ENCODE measurements at regions not wholly inside any gene's neighbourhood (a gene's known extent, or its start where the extent isn't known, plus 50 kb on each side); places are given as distances from the start of the nearest gene placed in this dataset.

DNA sequence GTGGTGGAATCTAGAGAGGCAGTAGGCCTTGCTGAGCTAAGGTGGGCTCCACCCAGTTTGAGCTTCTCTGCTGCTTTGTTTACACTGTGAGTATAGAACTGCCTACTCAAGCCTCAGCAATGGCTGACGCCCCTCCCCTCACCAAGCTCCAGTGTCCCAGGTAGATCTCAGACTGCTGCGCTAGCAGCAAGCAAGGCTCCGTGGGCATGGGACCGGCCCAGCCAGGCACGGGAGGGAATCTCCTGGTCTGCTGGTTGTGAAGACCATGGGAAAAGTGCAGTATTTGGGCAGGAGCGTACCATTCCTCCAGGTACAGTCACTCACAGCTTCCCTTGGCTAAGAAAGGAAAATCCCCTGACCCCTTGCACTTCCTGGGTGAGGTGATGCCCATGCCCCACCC lies 407.1 kb downstream of the ZPLD1 start:
- POLR2A ChIA-PET = no interaction called here
- CTCF ChIA-PET = no interaction called here
- BruUV-seq (replicated peaks) = no TSS peak
- RAD21 ChIA-PET (ENCODE audit: unreplicated experiment) = no interaction called here
- in situ Hi-C loops (cut with MboI) = no loop called here
- SMC1A ChIA-PET (ENCODE audit: uncharacterized antibody, unreplicated experiment) = no interaction called here
- no peaks in the 10 kb centered on the region for H3K27me3 ChIP-seq (replicated peaks in 1 of 2; ENCODE audit: control insufficient read depth in 2 of 2, insufficient read depth in 2 of 2, low read length in 1 of 2)
- no peak overlapping the region for H3K4me3 ChIP-seq
- ATAC-seq = no peak
- no peaks in the 10 kb centered on the region for H4K20me1 ChIP-seq (ENCODE audit: control insufficient read depth, insufficient read depth)
- no peaks in the 10 kb centered on the region for H3K79me2 ChIP-seq (ENCODE audit: control insufficient read depth, insufficient read depth, low read length)
- no peak overlapping the region for H3K9ac ChIP-seq (ENCODE audit: control insufficient read depth, insufficient read depth, low read length)
- DNase-seq (ENCODE audit: low read depth, low spot score) = no peak
- H3K27ac ChIP-seq (ENCODE audit: control insufficient read depth, insufficient read depth) = no peak overlapping the region
- no peak for FAIRE-seq
- H3K36me3 ChIP-seq (ENCODE audit: control insufficient read depth in 2 of 2, insufficient read depth in 2 of 2, low read length in 1 of 2) = no peaks in the 10 kb centered on the region
- no peak overlapping the region for H2AFZ ChIP-seq (ENCODE audit: control insufficient read depth, low read depth, low read length)
- intact Hi-C loops (cut with micrococcal nuclease; ENCODE audit: unreplicated experiment) = no loop called here
- 22% methylated on average over 6 of the region's 6 CpGs for WGBS (ENCODE audit: insufficient coverage, insufficient replicate concordance, low lambda C conversion rate, missing lambda C conversion rate)
- no peaks in the 10 kb centered on the region for H3K9me3 ChIP-seq (replicated peaks; ENCODE audit: control insufficient read depth, insufficient read depth, low read length)
- H3K4me2 ChIP-seq (ENCODE audit: control insufficient read depth, insufficient read depth) = no peak overlapping the region
- no peaks in the 10 kb centered on the region for H3K4me1 ChIP-seq (ENCODE audit: control insufficient read depth, insufficient read depth, low read length)
- TF ChIP-seq YBX1 (IDR thresholded peaks at IDR 0.05) (no peak), CREM (IDR thresholded peaks at IDR 0.05; ENCODE audit: low read depth) (no peak), TAF1 (IDR thresholded peaks at IDR 0.05; ENCODE audit: borderline replicate concordance, low read depth, low read length) (no peak), ASH2L (IDR thresholded peaks at IDR 0.05; ENCODE audit: borderline replicate concordance, low read depth) (no peak), SIN3A (IDR thresholded peaks at IDR 0.05; ENCODE audit: low read depth, low read length) (no peak), REST (IDR thresholded peaks at IDR 0.05; ENCODE audit: low read depth, low read length) (no peak), NR2C2 (IDR thresholded peaks at IDR 0.05; ENCODE audit: borderline replicate concordance, control insufficient read depth, insufficient read length, low read depth) (no peak), CEBPB (IDR thresholded peaks at IDR 0.05; ENCODE audit: borderline replicate concordance in 1 of 2, low read depth in 2 of 2, low read length in 2 of 2) (no peak), HCFC1 (IDR thresholded peaks at IDR 0.05; ENCODE audit: low read length) (no peak), TCF3 (IDR thresholded peaks at IDR 0.05; ENCODE audit: borderline replicate concordance, insufficient read depth, low read depth, low read length) (no peak), POLR2AphosphoS2 (IDR thresholded peaks at IDR 0.05; ENCODE audit: low read depth, low read length) (no peak), NFYA (IDR thresholded peaks at IDR 0.05; ENCODE audit: borderline replicate concordance, low read depth, low read length) (no peak), SREBF1 (IDR thresholded peaks at IDR 0.05; ENCODE audit: low read length) (no peak)
- TF ChIP-seq, protein P1, sequence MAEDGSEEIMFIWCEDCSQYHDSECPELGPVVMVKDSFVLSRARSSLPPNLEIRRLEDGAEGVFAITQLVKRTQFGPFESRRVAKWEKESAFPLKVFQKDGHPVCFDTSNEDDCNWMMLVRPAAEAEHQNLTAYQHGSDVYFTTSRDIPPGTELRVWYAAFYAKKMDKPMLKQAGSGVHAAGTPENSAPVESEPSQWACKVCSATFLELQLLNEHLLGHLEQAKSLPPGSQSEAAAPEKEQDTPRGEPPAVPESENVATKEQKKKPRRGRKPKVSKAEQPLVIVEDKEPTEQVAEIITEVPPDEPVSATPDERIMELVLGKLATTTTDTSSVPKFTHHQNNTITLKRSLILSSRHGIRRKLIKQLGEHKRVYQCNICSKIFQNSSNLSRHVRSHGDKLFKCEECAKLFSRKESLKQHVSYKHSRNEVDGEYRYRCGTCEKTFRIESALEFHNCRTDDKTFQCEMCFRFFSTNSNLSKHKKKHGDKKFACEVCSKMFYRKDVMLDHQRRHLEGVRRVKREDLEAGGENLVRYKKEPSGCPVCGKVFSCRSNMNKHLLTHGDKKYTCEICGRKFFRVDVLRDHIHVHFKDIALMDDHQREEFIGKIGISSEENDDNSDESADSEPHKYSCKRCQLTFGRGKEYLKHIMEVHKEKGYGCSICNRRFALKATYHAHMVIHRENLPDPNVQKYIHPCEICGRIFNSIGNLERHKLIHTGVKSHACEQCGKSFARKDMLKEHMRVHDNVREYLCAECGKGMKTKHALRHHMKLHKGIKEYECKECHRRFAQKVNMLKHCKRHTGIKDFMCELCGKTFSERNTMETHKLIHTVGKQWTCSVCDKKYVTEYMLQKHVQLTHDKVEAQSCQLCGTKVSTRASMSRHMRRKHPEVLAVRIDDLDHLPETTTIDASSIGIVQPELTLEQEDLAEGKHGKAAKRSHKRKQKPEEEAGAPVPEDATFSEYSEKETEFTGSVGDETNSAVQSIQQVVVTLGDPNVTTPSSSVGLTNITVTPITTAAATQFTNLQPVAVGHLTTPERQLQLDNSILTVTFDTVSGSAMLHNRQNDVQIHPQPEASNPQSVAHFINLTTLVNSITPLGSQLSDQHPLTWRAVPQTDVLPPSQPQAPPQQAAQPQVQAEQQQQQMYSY (CRISPR knock-in tag; IDR thresholded peaks at IDR 0.05) = no peak
- TF ChIP-seq, protein P2, sequence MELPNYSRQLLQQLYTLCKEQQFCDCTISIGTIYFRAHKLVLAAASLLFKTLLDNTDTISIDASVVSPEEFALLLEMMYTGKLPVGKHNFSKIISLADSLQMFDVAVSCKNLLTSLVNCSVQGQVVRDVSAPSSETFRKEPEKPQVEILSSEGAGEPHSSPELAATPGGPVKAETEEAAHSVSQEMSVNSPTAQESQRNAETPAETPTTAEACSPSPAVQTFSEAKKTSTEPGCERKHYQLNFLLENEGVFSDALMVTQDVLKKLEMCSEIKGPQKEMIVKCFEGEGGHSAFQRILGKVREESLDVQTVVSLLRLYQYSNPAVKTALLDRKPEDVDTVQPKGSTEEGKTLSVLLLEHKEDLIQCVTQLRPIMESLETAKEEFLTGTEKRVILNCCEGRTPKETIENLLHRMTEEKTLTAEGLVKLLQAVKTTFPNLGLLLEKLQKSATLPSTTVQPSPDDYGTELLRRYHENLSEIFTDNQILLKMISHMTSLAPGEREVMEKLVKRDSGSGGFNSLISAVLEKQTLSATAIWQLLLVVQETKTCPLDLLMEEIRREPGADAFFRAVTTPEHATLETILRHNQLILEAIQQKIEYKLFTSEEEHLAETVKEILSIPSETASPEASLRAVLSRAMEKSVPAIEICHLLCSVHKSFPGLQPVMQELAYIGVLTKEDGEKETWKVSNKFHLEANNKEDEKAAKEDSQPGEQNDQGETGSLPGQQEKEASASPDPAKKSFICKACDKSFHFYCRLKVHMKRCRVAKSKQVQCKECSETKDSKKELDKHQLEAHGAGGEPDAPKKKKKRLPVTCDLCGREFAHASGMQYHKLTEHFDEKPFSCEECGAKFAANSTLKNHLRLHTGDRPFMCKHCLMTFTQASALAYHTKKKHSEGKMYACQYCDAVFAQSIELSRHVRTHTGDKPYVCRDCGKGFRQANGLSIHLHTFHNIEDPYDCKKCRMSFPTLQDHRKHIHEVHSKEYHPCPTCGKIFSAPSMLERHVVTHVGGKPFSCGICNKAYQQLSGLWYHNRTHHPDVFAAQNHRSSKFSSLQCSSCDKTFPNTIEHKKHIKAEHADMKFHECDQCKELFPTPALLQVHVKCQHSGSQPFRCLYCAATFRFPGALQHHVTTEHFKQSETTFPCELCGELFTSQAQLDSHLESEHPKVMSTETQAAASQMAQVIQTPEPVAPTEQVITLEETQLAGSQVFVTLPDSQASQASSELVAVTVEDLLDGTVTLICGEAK (IDR thresholded peaks at IDR 0.05; ENCODE audit: borderline replicate concordance) = no peak
